Thoracic aorta (tissue), 2 donors: ENCODE measurements at regions not wholly inside any gene's neighbourhood (a gene's known extent, or its start where the extent isn't known, plus 50 kb on each side); places are given as distances from the start of the nearest gene placed in this dataset.

ENCODE experiments used
- ATAC-seq: fragments of 150-250 bp; one replicate; pipeline ENCODE4 v1.8.0; 2017; ENCODE audit warnings: low read depth; ENCODE audit not compliant: insufficient number of reproducible peaks, low FRiP score
- DNase-seq: peaks from one replicate; pipeline ENCODE4 v3.0.0-alpha.2; 2020; ENCODE audit warnings: low spot score
- H3K27ac ChIP-seq, 2 donors: fragments of 200-600 bp; sonication (generic); 1 replicate in 1 of 2; 2 replicates in 1 of 2; pipeline ENCODE4 v1.5.1; 2016; ENCODE audit warnings: mild to moderate bottlenecking in 2 of 2, moderate library complexity in 2 of 2
- H3K27me3 ChIP-seq: fragments of 200-600 bp; sonication (generic); replicated peaks from 2 replicates; pipeline ENCODE4 v1.6.0; 2016; ENCODE audit warnings: mild to moderate bottlenecking; ENCODE audit not compliant: insufficient read depth
- H3K36me3 ChIP-seq: fragments of 200-600 bp; sonication (generic); one replicate; pipeline ENCODE4 v1.5.1; 2016
- H3K4me1 ChIP-seq, 2 donors: fragments of 200-600 bp; sonication (generic); 1 replicate in 1 of 2; 2 replicates in 1 of 2; pipeline versions ENCODE4 v1.5.1 to v1.6.0; 2016; ENCODE audit warnings: low read depth in 2 of 2, mild to moderate bottlenecking in 1 of 2; ENCODE audit not compliant: control insufficient read depth in 1 of 2
- H3K4me3 ChIP-seq: fragments of 200-600 bp; sonication (generic); 2 replicates; pipeline ENCODE4 v1.5.1; 2016; ENCODE audit warnings: mild to moderate bottlenecking
- H3K9me3 ChIP-seq: fragments of 200-600 bp; sonication (generic); 2 replicates; pipeline ENCODE4 v1.5.1; 2016
- TF ChIP-seq, protein P1 (sequence below): fragments of 200-600 bp; sonication (generic); IDR thresholded peaks from one replicate; pipeline ENCODE4 v1.5.1; 2019; ENCODE audit warnings: antibody characterized with exemption

- no peaks in the 10 kb centered on the region for H3K9me3 ChIP-seq
- no peaks in the 10 kb centered on the region for H3K4me1 ChIP-seq
- H3K27ac ChIP-seq: no peak overlapping the region
- ATAC-seq (no peak), DNase-seq (no peak)
- TF ChIP-seq, protein P1, sequence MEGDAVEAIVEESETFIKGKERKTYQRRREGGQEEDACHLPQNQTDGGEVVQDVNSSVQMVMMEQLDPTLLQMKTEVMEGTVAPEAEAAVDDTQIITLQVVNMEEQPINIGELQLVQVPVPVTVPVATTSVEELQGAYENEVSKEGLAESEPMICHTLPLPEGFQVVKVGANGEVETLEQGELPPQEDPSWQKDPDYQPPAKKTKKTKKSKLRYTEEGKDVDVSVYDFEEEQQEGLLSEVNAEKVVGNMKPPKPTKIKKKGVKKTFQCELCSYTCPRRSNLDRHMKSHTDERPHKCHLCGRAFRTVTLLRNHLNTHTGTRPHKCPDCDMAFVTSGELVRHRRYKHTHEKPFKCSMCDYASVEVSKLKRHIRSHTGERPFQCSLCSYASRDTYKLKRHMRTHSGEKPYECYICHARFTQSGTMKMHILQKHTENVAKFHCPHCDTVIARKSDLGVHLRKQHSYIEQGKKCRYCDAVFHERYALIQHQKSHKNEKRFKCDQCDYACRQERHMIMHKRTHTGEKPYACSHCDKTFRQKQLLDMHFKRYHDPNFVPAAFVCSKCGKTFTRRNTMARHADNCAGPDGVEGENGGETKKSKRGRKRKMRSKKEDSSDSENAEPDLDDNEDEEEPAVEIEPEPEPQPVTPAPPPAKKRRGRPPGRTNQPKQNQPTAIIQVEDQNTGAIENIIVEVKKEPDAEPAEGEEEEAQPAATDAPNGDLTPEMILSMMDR: no peak
- no peak overlapping the region for H3K4me3 ChIP-seq
- H3K27me3 ChIP-seq: no peaks in the 10 kb centered on the region
- H3K36me3 ChIP-seq: no peaks in the 10 kb centered on the region
Measured at GRCh38 chr5:60219921-60220320, 326.4 kb upstream of the PDE4D start.

DNA sequence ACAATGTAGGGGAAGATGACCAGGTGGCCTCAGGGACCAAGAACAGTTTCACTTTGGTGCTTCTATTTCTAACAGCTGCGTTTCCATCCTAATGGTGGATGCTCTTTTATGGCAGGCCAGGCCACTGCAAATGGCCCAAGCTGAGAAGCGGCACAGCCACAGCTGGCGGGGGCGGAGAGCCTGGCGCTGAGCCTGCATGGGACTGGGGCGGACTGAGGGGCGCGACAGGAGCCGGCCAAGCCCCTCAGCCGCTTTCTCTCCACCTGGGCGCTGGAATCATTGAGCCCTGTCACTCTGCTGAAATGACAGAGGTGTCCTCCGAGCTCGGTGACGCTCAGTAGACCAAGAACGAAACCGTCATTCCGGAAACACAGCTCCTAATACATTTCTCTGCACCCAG is 317.3 kb upstream of the PDE4D start:
- H3K4me3 ChIP-seq: peak overlapping the region; percentile 31
- no peak overlapping the region for H3K27ac ChIP-seq
- H3K36me3 ChIP-seq: no peaks in the 10 kb centered on the region
- DNase-seq (no peak), ATAC-seq (no peak)
- H3K9me3 ChIP-seq: no peaks in the 10 kb centered on the region
- no peaks in the 10 kb centered on the region for H3K27me3 ChIP-seq
- H3K4me1 ChIP-seq: peaks cover 15 to 33% of the 10 kb centered on the region in 2 donors
- TF ChIP-seq, protein P1: no peak

GRCh38 chr5:60209146-60209840 is 315.8 kb upstream of the PDE4D start:
- Histone ChIP-seq H3K27me3 (no peaks in the 10 kb centered on the region), H3K36me3 (no peaks in the 10 kb centered on the region), H3K9me3 (no peaks in the 10 kb centered on the region), H3K4me1 (peaks cover 15 to 33% of the 10 kb centered on the region in 2 donors), H3K4me3 (peak overlapping the region; percentile 9), H3K27ac (peak overlapping the region; percentile 16 to 45)
- ATAC-seq: no peak
- DNase-seq: no peak
- TF ChIP-seq, protein P1: no peak

DNA sequence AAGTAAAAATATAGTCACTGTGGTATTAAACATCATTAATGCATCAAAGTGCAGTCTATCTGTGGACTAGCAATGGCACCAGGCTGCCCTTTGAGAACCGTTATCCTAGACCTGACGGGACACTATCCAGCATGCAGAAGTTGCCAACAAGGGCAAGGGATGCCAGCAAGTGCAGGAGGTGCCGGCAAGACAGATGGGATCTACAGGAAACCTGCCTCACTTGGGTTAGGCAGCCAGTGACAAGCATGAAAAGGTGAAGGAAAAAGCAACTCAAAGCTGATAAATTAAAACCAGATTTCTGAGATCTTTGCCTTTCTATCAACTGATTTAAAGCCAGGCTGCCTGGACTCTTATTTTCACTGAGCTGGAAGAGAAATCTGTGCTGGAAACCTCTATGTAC is 315.2 kb upstream of the PDE4D start:
- TF ChIP-seq, protein P1: no peak
- Histone ChIP-seq H3K9me3 (no peaks in the 10 kb centered on the region), H3K36me3 (no peaks in the 10 kb centered on the region), H3K4me1 (peaks cover 15 to 33% of the 10 kb centered on the region in 2 donors), H3K27ac (peak overlapping the region; percentile 16 to 45), H3K4me3 (peak overlapping the region; percentile 27), H3K27me3 (no peaks in the 10 kb centered on the region)
- DNase-seq (no peak), ATAC-seq (no peak)

GRCh38 chr5:60207040-60207439 is 313.5 kb upstream of the PDE4D start:
- DNase-seq (no peak), ATAC-seq (no peak)
- Histone ChIP-seq H3K9me3 (no peaks in the 10 kb centered on the region), H3K27ac (peak overlapping the region; percentile 14 to 45), H3K36me3 (no peaks in the 10 kb centered on the region), H3K27me3 (no peaks in the 10 kb centered on the region), H3K4me1 (peaks cover 15 to 33% of the 10 kb centered on the region in 2 donors), H3K4me3 (no peak overlapping the region)
- TF ChIP-seq, protein P1: no peak
